Bronchial epithelial cell (primary cell): ENCODE measurements at regions not wholly inside any gene's neighbourhood (a gene's known extent, or its start where the extent isn't known, plus 50 kb on each side); places are given as distances from the start of the nearest gene placed in this dataset.

Experiments
- DNase-seq: peaks from one replicate; pipeline ENCODE4 v3.0.0-alpha.2; 2010; ENCODE audit warnings: low read depth
- FAIRE-seq: peaks from 2 replicates; lab custom pipeline; 2011; peaks lifted over from hg19 to GRCh38; lab: Jason Lieb, UNC
- H3K27me3 ChIP-seq: 2 replicates; pipeline ENCODE4 v1.5.1; 2011; ENCODE audit warnings: low read length; ENCODE audit not compliant: control insufficient read depth, insufficient read depth
- H3K36me3 ChIP-seq: 2 replicates; pipeline ENCODE4 v1.5.1; 2011; ENCODE audit warnings: low read length; ENCODE audit not compliant: control insufficient read depth, insufficient read depth
- H3K4me3 ChIP-seq: 2 replicates; pipeline ENCODE4 v1.5.1; 2011; ENCODE audit warnings: mild to moderate bottlenecking, low read depth, low read length, control low read depth
- TF ChIP-seq, protein P1 (sequence below): IDR thresholded peaks from 2 replicates; pipeline ENCODE4 v1.5.1; 2011; ENCODE audit warnings: mild to moderate bottlenecking, moderate library complexity, low read length, control low read depth, inconsistent platforms; ENCODE audit not compliant: insufficient read depth, severe bottlenecking

DNA sequence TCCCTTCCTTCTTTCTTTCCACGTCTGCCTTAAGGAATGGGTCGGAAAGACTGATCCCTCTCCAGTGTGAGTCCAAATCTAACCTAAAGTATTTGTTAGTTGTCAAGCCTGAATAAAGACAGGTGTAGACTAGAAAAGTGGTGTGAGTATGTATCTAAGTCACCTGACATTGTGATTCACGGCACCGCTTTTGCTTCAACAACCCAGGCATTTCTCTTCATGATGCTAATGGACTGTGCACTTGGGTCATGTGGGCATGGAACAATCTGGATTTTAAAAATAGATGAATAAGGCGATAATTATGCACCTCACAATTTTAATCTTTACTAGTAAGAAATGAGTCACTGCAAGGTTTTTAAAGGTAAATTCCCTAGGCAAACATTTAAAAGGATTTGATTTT is 107.5 kb downstream of the LIPG start:
- H3K36me3 ChIP-seq: no peaks in the 10 kb centered on the region
- TF ChIP-seq, protein P1, sequence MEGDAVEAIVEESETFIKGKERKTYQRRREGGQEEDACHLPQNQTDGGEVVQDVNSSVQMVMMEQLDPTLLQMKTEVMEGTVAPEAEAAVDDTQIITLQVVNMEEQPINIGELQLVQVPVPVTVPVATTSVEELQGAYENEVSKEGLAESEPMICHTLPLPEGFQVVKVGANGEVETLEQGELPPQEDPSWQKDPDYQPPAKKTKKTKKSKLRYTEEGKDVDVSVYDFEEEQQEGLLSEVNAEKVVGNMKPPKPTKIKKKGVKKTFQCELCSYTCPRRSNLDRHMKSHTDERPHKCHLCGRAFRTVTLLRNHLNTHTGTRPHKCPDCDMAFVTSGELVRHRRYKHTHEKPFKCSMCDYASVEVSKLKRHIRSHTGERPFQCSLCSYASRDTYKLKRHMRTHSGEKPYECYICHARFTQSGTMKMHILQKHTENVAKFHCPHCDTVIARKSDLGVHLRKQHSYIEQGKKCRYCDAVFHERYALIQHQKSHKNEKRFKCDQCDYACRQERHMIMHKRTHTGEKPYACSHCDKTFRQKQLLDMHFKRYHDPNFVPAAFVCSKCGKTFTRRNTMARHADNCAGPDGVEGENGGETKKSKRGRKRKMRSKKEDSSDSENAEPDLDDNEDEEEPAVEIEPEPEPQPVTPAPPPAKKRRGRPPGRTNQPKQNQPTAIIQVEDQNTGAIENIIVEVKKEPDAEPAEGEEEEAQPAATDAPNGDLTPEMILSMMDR: no peak
- no peak overlapping the region for H3K4me3 ChIP-seq
- H3K27me3 ChIP-seq: no peaks in the 10 kb centered on the region
- peak; percentile 91 for DNase-seq
- FAIRE-seq: no peak

DNA sequence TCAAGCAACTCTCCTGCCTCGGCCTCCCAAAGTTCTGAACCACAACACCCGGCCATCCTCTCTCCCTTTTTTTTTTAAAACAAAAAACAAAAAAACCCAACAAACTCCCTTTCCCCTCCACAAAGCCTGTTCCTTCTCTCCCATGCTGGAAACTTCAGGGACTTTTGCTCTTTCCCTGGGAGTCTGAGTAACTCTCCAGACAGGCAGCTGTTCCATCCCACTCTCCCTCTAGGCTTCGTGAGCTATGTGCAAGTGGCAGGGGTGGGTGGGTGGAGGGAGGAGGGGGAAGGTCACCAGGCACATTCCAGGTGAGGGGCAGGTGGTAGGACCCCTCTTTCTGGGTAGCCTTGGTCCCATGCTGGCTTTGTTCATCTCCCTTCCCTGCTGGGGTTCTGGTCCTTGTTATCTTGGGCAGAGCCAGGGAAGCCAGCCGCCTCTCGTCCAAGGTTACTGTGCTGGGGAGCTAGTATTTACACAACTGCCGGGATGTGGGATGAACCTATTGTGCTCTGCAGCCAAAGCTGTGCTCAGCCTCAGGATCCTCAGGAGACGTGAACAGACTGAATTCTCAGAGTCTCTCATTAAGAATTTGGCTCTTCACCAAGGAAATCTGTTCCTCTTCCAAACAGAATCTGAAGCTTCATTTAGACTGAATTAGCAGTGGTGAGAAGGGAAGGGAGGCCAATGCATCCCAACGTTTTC is 106.9 kb downstream of the LIPG start:
- Histone ChIP-seq H3K36me3 (no peaks in the 10 kb centered on the region), H3K4me3 (no peak overlapping the region), H3K27me3 (no peaks in the 10 kb centered on the region)
- peak; percentile 13 for DNase-seq
- TF ChIP-seq, protein P1: no peak
- no peak for FAIRE-seq

DNA sequence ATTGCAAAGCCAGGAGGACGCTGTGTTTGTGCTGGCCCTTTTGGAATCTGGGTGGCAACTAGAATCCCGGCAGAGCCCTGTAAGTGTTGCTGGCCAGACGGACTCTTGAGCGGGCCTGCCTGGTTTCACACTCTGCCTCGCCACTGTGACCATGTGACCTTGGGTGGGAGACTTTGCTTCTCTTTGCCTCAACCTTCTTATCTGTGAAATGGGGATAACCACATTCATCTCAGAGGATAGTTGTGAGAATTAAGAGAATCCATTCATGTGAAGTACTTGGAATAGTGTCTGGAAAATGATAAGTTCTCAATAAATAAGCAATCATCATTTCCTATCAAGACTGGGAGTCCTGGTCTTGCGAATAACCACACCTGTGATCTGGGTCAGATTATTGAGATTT is 105.6 kb downstream of the LIPG start:
- FAIRE-seq: no peak

DNA sequence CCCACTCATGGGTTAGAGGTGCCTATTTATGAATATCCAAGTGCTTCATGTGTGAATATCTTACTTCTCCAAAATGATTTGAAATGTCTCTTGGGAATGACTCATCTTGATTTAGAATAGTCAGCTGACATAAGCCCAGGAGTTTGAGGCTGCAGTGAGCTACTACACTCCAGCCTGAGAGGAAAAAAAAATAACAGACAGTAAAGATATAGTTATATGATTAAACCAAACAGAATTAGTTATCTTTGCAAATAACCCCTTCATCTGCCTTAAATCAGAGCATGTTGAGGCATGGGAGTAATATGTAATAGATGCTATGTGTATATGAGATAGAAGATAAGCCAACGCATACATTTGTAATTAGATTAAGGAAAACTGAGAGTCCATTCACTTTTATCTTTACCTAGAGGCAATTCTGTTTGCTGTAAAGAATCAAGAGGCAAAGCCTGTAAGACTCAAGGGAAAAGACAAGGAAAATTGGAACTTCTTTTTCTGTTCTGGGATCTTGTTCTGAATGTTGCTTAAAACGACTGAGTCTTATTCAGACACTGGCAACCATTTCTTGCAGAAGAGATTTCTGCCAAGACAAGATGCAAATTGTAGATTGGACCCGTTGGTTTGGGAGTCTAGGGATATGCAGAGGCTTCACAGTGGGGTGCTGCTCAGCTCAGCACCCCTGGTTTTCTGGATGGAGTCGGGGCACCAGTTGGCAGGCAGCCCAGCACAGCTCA is 104.4 kb downstream of the LIPG start:
- Histone ChIP-seq H3K36me3 (no peaks in the 10 kb centered on the region), H3K4me3 (no peak overlapping the region), H3K27me3 (no peaks in the 10 kb centered on the region)
- FAIRE-seq (no peak), DNase-seq (peak; percentile 52)
- TF ChIP-seq, protein P1: no peak

More for the DNA sequence above, 105.6 kb downstream of the LIPG start:
- DNase-seq: no peak
- Histone ChIP-seq H3K4me3 (no peak overlapping the region), H3K27me3 (no peaks in the 10 kb centered on the region), H3K36me3 (no peaks in the 10 kb centered on the region)
- TF ChIP-seq, protein P1: no peak

DNA sequence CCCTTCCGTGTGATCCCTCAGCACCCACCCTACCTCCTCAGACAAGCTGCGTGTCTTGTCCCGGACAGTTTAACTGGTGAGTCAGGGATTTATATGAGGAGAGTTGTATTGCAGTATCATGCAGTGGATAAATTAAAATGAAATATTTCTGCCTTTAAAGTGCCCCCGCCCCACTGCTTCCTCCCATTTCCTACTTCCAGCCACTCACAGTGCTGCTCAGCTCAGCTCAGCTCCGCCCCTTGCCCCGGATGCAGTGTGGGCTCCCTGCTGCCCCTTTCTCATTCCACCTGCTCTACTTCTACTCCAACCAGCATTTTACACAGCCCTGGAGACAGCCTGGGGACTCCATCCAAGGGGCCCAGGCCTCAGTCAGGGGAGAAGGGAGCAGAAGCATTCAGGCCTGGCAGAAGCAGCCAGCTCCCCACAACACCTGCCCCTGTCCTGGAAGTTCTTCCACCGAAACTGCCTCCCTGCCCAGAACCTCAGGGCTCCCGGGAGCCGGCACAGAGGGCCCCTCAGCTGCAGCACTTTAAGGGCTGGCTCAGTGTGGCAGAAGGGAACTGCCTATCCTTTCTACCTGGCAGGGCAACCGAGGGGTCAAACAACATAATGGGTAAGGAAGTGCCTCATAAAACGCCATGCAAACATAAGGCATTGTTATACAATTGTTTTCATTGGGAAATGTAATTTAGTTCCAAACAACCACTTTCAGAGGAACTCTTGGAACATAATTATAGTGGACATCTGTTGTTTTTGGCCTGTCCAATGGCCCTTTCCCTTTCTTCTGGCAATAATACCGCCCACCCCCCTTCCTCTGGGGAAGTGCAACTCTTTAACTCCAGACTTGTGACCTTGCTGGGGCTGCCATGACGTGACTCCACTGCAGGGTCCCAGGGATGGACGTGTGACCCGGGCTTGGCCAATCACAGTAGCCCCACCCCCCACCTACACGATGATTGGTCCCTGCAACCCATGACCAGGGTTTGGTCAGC is 102.3 kb downstream of the LIPG start:
- TF ChIP-seq, protein P1: no peak
- FAIRE-seq: peak; percentile 13
- no peaks in the 10 kb centered on the region for H3K27me3 ChIP-seq
- no peak overlapping the region for H3K4me3 ChIP-seq
- DNase-seq: no peak
- no peaks in the 10 kb centered on the region for H3K36me3 ChIP-seq
